Body of pancreas (tissue), 4 donors: ENCODE measurements at regions not wholly inside any gene's neighbourhood (a gene's known extent, or its start where the extent isn't known, plus 50 kb on each side); places are given as distances from the start of the nearest gene placed in this dataset.

Experiments used
- CTCF ChIP-seq, 7 experiments: fragments of 450-650 bp in 4 of 7; fragments of 200-600 bp in 3 of 7; sonication (generic) in 3 of 7; IDR thresholded peaks; one replicate each; pipeline ENCODE4 v1.5.1; 2016 to 2019; ENCODE audit warnings: antibody characterized with exemption in 7 of 7
- POLR2A ChIP-seq, 3 donors: fragments of 450-650 bp; IDR thresholded peaks; one replicate each; pipeline ENCODE4 v1.6.1; 2016; ENCODE audit warnings: antibody characterized with exemption in 3 of 3, mild to moderate bottlenecking in 2 of 3

DNA sequence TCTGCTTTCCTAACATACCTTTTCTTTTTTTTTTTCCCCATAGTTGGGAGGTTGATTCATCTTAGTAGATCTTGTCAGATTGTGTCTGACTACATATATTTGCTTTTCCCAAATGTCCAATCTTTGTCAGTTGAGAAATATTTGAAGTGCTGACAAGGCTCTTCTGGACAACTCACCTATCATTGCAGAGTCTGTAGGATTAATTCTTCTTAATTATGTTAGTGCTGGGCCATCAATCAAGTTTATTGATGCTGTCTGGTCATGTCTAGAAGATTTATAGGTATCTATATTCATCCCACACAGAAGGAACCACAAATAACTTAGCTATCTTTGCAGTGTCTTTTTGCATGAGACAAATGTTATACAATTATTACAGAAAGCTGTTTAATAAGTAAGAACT lies 310.6 kb downstream of the ACTR3B start:
- TF ChIP-seq POLR2A (IDR thresholded peaks at IDR 0.05): no peak
- no peak for TF ChIP-seq CTCF (IDR thresholded peaks at IDR 0.05)
